HepG2 (cell line): ENCODE measurements at regions not wholly inside any gene's neighbourhood (a gene's known extent, or its start where the extent isn't known, plus 50 kb on each side); places are given as distances from the start of the nearest gene placed in this dataset.

ENCODE experiments used
- BHLHE40 ChIP-seq: IDR thresholded peaks from 2 replicates; pipeline ENCODE4 v1.6.1; 2011; ENCODE audit warnings: low read length, improper control_type of control experiment
- CTCF ChIP-seq: sonication (generic); formaldehyde crosslinking; IDR thresholded peaks from 2 replicates; pipeline ENCODE4 v1.5.0; 2020; ENCODE audit warnings: mild to moderate bottlenecking, missing genetic modification reagents, moderate library complexity
- DZIP1 ChIP-seq: sonication (generic); formaldehyde crosslinking; IDR thresholded peaks from 2 replicates; pipeline ENCODE4 v1.5.0; 2020; ENCODE audit warnings: mild to moderate bottlenecking, missing genetic modification reagents
- FOSL2 ChIP-seq: sonication (generic); formaldehyde crosslinking; IDR thresholded peaks from 2 replicates; pipeline ENCODE4 v1.4.0; 2020; ENCODE audit warnings: missing genetic modification reagents
- HOXA7 ChIP-seq: sonication (generic); formaldehyde crosslinking; IDR thresholded peaks from 2 replicates; pipeline ENCODE4 v1.8.1; 2022; ENCODE audit warnings: mild to moderate bottlenecking, missing genetic modification reagents, moderate library complexity
- PITX1 ChIP-seq: sonication (generic); formaldehyde crosslinking; IDR thresholded peaks from 2 replicates; pipeline ENCODE4 v1.5.1; 2020; ENCODE audit warnings: mild to moderate bottlenecking, missing genetic modification reagents
- SMAD3 ChIP-seq: sonication (generic); formaldehyde crosslinking; IDR thresholded peaks from 2 replicates; pipeline ENCODE4 v1.4.0; 2020; ENCODE audit warnings: missing genetic modification reagents
- SP4 ChIP-seq: sonication (generic); formaldehyde crosslinking; IDR thresholded peaks from 2 replicates; pipeline ENCODE4 v1.8.1; 2023; ENCODE audit warnings: mild to moderate bottlenecking, missing genetic modification reagents
- TRIM22 ChIP-seq: fragments of 450-650 bp; IDR thresholded peaks from 2 replicates; pipeline ENCODE4 v1.6.1; 2017
- ZMAT3 ChIP-seq: sonication (generic); formaldehyde crosslinking; conservative IDR thresholded peaks from 2 replicates; pipeline ENCODE4 v1.7.0; 2021; ENCODE audit warnings: missing genetic modification reagents
- ZNF318 ChIP-seq: sonication (generic); formaldehyde crosslinking; IDR thresholded peaks from 2 replicates; pipeline ENCODE4 v1.4.0; 2020; ENCODE audit warnings: mild to moderate bottlenecking, missing genetic modification reagents
- ZNF513 ChIP-seq: sonication (generic); formaldehyde crosslinking; conservative IDR thresholded peaks from 2 replicates; pipeline ENCODE4 v1.5.0; 2020; ENCODE audit warnings: missing genetic modification reagents
- ZNF709 ChIP-seq: sonication (generic); formaldehyde crosslinking; IDR thresholded peaks from 2 replicates; pipeline ENCODE4 v1.5.0; 2020; ENCODE audit warnings: mild to moderate bottlenecking, missing genetic modification reagents

GRCh38 chr22:27232077-27232476, 569.5 kb downstream of the MN1 start:
- TF ChIP-seq ZNF709 (CRISPR knock-in tag), result no peak
- TF ChIP-seq HOXA7, result no peak
- no peak for TF ChIP-seq PITX1 (CRISPR knock-in tag)
- no peak for TF ChIP-seq FOSL2 (CRISPR knock-in tag)
- no peak for TF ChIP-seq BHLHE40
- TF ChIP-seq SMAD3 (CRISPR knock-in tag), result no peak
- no peak for TF ChIP-seq ZNF318 (CRISPR knock-in tag)
- TF ChIP-seq CTCF (CRISPR knock-in tag), result no peak
- TF ChIP-seq ZMAT3 (CRISPR knock-in tag), result no peak
- TF ChIP-seq DZIP1 (CRISPR knock-in tag), result no peak
- TF ChIP-seq ZNF513 (CRISPR knock-in tag), result no peak
- TF ChIP-seq TRIM22, result no peak
- TF ChIP-seq SP4, result no peak
